AML-193 (cell line): ENCODE measurements at regions not wholly inside any gene's neighbourhood (a gene's known extent, or its start where the extent isn't known, plus 50 kb on each side); places are given as distances from the start of the nearest gene placed in this dataset.

Source experiments
- DNase-seq, 2 experiments: peaks; one replicate each; lab custom pipeline; 2025; lab: John Stamatoyannopoulos, UW

- DNase-seq = no peak
Measured at GRCh38 chr12:54711669-54712068, 63.5 kb upstream of the DCD start.

GRCh38 chr12:54708826-54709225, 60.7 kb upstream of the DCD start:
- DNase-seq = no peak

GRCh38 chr12:54704202-54704601, 56.0 kb upstream of the DCD start:
- DNase-seq = peak; percentile 59 to 64

GRCh38 chr12:54701940-54702592, 53.9 kb upstream of the DCD start:
- peak; percentile 60 to 65 for DNase-seq

GRCh38 chr12:54700849-54701248, 52.7 kb upstream of the DCD start:
- DNase-seq = no peak

- DNase-seq = no peak
Measured at GRCh38 chr12:54700301-54700700, 52.1 kb upstream of the DCD start.
